NCI-H2196 (cell line): ENCODE measurements at regions not wholly inside any gene's neighbourhood (a gene's known extent, or its start where the extent isn't known, plus 50 kb on each side); places are given as distances from the start of the nearest gene placed in this dataset.
A peak's percentile ranks its signal among the peaks of the same experiment; 100 is the strongest.

Source experiments
- DNase-seq: peaks from one replicate; lab custom pipeline; 2025; ENCODE audit not compliant: unreplicated experiment; lab: John Stamatoyannopoulos, UW

GRCh38 chr5:109476292-109476691 lies 66.5 kb upstream of the PJA2 start:
- DNase-seq, result no peak

GRCh38 chr5:109469896-109470662 lies 60.3 kb upstream of the PJA2 start:
- no peak for DNase-seq

- DNase-seq, result peak; percentile 96
Observed at GRCh38 chr5:109468737-109469420, 59.1 kb upstream of the PJA2 start.

GRCh38 chr5:109468288-109468676 lies 58.5 kb upstream of the PJA2 start:
- DNase-seq, result peak; percentile 19

GRCh38 chr5:109467058-109467457 lies 57.3 kb upstream of the PJA2 start:
- no peak for DNase-seq
